ENCODE measurements at regions not wholly inside any gene's neighbourhood (a gene's known extent, or its start where the extent isn't known, plus 50 kb on each side); places are given as distances from the start of the nearest gene placed in this dataset.
A peak's percentile ranks its signal among the peaks of the same experiment; 100 is the strongest.

DNA sequence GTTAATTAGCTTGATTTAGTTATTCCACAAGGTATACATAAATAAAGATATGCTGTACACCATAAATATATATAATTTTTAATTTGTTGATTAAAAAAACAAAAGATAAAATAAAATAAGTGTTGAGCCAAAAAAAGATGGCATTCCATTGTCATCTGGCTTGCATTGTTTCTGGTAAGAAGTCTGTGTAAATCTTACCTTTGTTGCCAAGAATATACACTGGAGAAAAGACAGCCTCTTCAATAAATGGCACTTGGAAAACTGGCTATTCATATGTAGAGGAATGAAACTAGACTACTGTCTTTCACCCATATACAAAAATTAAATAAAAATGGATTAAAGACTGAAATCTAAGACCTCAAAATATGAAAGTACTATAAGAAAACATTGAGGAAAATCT lies 196.5 kb downstream of the IER5 start:
- FAIRE-seq, result no peak
- no peaks in the 10 kb centered on the region for H3K36me3 ChIP-seq (ENCODE audit: control insufficient read depth, insufficient read depth, low read length)
- no peak overlapping the region for H3K4me3 ChIP-seq (ENCODE audit: low read depth, low read length)
- no peak for DNase-seq (ENCODE audit: low read depth)
- no peaks in the 10 kb centered on the region for H3K27me3 ChIP-seq (ENCODE audit: control insufficient read depth, insufficient read depth, low read length)
- TF ChIP-seq, protein P1, sequence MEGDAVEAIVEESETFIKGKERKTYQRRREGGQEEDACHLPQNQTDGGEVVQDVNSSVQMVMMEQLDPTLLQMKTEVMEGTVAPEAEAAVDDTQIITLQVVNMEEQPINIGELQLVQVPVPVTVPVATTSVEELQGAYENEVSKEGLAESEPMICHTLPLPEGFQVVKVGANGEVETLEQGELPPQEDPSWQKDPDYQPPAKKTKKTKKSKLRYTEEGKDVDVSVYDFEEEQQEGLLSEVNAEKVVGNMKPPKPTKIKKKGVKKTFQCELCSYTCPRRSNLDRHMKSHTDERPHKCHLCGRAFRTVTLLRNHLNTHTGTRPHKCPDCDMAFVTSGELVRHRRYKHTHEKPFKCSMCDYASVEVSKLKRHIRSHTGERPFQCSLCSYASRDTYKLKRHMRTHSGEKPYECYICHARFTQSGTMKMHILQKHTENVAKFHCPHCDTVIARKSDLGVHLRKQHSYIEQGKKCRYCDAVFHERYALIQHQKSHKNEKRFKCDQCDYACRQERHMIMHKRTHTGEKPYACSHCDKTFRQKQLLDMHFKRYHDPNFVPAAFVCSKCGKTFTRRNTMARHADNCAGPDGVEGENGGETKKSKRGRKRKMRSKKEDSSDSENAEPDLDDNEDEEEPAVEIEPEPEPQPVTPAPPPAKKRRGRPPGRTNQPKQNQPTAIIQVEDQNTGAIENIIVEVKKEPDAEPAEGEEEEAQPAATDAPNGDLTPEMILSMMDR (IDR thresholded peaks at IDR 0.05; ENCODE audit: insufficient read depth, low read length, severe bottlenecking), result no peak

DNA sequence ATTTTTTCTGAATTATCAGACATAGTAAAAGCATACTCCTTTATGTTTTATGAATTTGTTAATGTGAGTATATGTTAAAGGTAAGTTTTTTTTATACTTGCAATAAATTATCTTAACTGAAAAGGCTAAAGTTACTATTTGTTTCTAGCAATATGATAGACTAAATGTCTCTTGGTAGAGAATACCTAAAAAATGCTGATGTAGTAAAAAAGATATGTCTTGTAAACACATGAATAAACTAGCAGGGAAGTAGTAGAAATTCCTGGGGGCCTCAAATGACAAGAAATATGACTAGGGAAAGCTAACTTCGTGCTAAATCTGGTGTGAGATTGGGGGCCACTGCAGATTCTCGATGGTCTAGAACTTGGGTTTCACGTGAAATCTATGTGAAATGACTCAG lies 188.1 kb upstream of the CACNA1E start:
- DNase-seq (ENCODE audit: low read depth), result no peak
- Histone ChIP-seq H3K27me3 (ENCODE audit: control insufficient read depth, insufficient read depth, low read length) (peaks cover 1% of the 10 kb centered on the region), H3K36me3 (ENCODE audit: control insufficient read depth, insufficient read depth, low read length) (no peaks in the 10 kb centered on the region), H3K4me3 (ENCODE audit: low read depth, low read length) (no peak overlapping the region)
- FAIRE-seq, result no peak
- TF ChIP-seq, protein P1 (IDR thresholded peaks at IDR 0.05; ENCODE audit: insufficient read depth, low read length, severe bottlenecking), result no peak

DNA sequence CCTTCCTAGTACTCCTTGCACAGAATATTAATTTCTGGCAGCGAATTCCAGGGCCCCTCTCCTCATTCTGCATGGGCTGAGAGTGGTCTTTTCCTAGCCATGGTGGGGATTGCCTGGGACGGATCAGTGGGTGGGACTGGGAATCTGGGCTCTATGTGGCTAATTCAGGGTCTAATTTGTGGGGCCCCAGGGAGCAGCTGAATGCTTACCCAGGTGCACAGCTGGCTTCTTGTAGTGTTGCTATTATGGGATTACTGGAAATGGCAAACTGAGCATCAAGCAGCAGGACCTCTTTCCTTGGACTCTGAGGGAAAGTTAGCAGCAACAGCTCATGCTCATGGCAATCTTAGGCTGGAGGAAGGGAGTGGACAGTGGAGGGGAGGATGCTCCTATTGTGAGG lies 187.1 kb upstream of the CACNA1E start:
- H3K27me3 ChIP-seq (ENCODE audit: control insufficient read depth, insufficient read depth, low read length), result no peaks in the 10 kb centered on the region
- DNase-seq (ENCODE audit: low read depth) (no peak), FAIRE-seq (no peak)
- no peak overlapping the region for H3K4me3 ChIP-seq (ENCODE audit: low read depth, low read length)
- no peaks in the 10 kb centered on the region for H3K36me3 ChIP-seq (ENCODE audit: control insufficient read depth, insufficient read depth, low read length)
- TF ChIP-seq, protein P1 (IDR thresholded peaks at IDR 0.05; ENCODE audit: insufficient read depth, low read length, severe bottlenecking), result no peak

DNA sequence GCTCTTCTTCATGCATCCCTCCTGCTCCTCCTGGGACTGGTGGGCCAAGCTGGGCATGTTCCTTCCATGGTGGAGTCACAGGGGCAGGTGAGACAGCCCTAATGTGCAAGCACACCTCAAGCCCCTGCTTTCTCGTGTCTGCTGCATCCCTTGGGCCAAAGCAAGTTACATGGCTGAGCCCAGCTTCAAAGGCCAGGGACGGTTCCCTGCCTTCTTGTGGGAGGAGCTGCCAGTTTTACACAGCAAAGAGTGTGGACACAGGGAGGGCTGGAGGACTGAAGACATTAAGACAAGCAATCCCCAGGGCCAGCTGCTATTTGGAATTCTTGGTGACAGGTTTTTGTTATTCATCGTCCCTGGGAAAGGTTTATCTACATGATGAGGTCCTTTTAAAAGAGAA lies 175.2 kb upstream of the CACNA1E start:
- TF ChIP-seq, protein P1 (IDR thresholded peaks at IDR 0.05; ENCODE audit: insufficient read depth, low read length, severe bottlenecking), result no peak
- Histone ChIP-seq H3K4me3 (ENCODE audit: low read depth, low read length) (no peak overlapping the region), H3K27me3 (ENCODE audit: control insufficient read depth, insufficient read depth, low read length) (peaks cover 10% of the 10 kb centered on the region), H3K36me3 (ENCODE audit: control insufficient read depth, insufficient read depth, low read length) (no peaks in the 10 kb centered on the region)
- FAIRE-seq (peak; percentile 64), DNase-seq (ENCODE audit: low read depth) (no peak)

DNA sequence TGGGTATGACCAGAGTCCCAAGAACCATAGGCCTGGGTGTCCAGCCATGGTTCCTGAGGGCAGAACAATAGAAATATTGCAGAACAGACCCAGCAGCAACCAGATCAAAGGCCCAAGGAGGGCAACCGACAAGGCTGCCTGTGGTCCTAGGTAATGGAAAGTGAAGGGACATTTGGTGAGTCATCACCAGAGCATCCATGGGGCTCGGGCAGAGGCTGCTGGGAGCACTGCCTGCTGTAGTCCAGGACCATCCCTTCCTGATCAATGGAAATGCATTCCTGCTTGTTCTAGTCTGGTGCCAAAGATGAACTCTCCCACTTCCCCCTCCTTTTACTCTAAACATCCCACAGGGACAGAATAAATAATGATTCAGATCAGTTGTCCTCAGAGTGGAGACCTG lies 172.8 kb upstream of the CACNA1E start:
- Histone ChIP-seq H3K27me3 (ENCODE audit: control insufficient read depth, insufficient read depth, low read length) (peaks cover 23% of the 10 kb centered on the region), H3K4me3 (ENCODE audit: low read depth, low read length) (no peak overlapping the region), H3K36me3 (ENCODE audit: control insufficient read depth, insufficient read depth, low read length) (no peaks in the 10 kb centered on the region)
- FAIRE-seq (no peak), DNase-seq (ENCODE audit: low read depth) (no peak)
- TF ChIP-seq, protein P1 (IDR thresholded peaks at IDR 0.05; ENCODE audit: insufficient read depth, low read length, severe bottlenecking), result no peak

DNA sequence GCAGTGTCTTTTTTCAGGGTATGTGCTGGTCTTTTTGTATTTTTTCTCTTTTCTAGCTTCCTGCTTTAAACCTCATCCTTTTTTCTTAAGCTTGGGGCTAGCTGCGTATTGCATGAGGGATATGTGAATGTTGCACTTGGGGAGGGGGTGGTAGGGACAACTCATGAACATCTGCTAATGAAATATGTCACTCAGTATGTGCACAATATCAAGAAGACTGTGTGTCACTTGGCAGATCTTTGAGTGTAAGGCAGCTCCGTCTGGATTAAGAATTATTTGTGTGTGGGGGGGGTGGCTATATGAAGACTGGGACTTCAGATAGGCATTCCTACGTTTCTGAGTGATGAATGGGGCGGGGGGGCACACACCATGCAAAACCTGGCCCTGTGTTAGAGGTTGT lies 170.4 kb upstream of the CACNA1E start:
- TF ChIP-seq, protein P1 (IDR thresholded peaks at IDR 0.05; ENCODE audit: insufficient read depth, low read length, severe bottlenecking), result no peak
- Histone ChIP-seq H3K4me3 (ENCODE audit: low read depth, low read length) (no peak overlapping the region), H3K36me3 (ENCODE audit: control insufficient read depth, insufficient read depth, low read length) (no peaks in the 10 kb centered on the region), H3K27me3 (ENCODE audit: control insufficient read depth, insufficient read depth, low read length) (peaks cover 43% of the 10 kb centered on the region)
- DNase-seq (ENCODE audit: low read depth), result no peak
- FAIRE-seq, result no peak

Measured in bronchial epithelial cell (primary cell).